H9 (cell line): ENCODE measurements at regions not wholly inside any gene's neighbourhood (a gene's known extent, or its start where the extent isn't known, plus 50 kb on each side); places are given as distances from the start of the nearest gene placed in this dataset.
"Not testable (repeated sequence)": the region's sequence is repeated elsewhere in the genome, so short reads cannot be mapped to it uniquely, and the experiment has no call there.

Source experiments
- DNase-seq: peaks from one replicate; pipeline ENCODE4 v3.0.0-alpha.2; 2017
- H2AFZ ChIP-seq: one replicate; pipeline ENCODE4 v1.6.1; 2013; ENCODE audit warnings: mild to moderate bottlenecking, low read length, control low read depth, moderate library complexity
- H2AK5ac ChIP-seq: 2 replicates; pipeline ENCODE4 v1.6.1; 2013; ENCODE audit warnings: low read length, control low read depth, mixed read lengths; ENCODE audit not compliant: insufficient read length
- H2BK120ac ChIP-seq: one replicate; pipeline ENCODE4 v1.6.1; 2013; ENCODE audit warnings: low read depth, mild to moderate bottlenecking, low read length, control low read depth, inconsistent platforms; ENCODE audit not compliant: poor library complexity, severe bottlenecking
- H2BK12ac ChIP-seq: 2 replicates; pipeline ENCODE4 v1.6.1; 2013; ENCODE audit warnings: low read length, control low read depth, mixed read lengths, low read depth; ENCODE audit not compliant: insufficient read length
- H2BK15ac ChIP-seq: 2 replicates; pipeline ENCODE4 v1.6.1; 2013; ENCODE audit warnings: low read depth, low read length, control low read depth
- H2BK20ac ChIP-seq: one replicate; pipeline ENCODE4 v1.6.1; 2013; ENCODE audit warnings: low read depth, mild to moderate bottlenecking, low read length, control low read depth, inconsistent platforms; ENCODE audit not compliant: poor library complexity, severe bottlenecking
- H2BK5ac ChIP-seq: 2 replicates; pipeline ENCODE4 v1.6.1; 2013; ENCODE audit warnings: low read length, control low read depth, mixed read lengths; ENCODE audit not compliant: insufficient read length
- H3K14ac ChIP-seq: 2 replicates; pipeline ENCODE4 v1.6.1; 2013; ENCODE audit warnings: low read length, control low read depth; ENCODE audit not compliant: insufficient read depth
- H3K18ac ChIP-seq: 2 replicates; pipeline ENCODE4 v1.6.1; 2013; ENCODE audit warnings: low read depth, mild to moderate bottlenecking, mixed read lengths, low read length, control low read depth; ENCODE audit not compliant: insufficient read length
- H3K23ac ChIP-seq: 2 replicates; pipeline ENCODE4 v1.6.1; 2013; ENCODE audit warnings: low read length, control low read depth, mixed read lengths, low read depth; ENCODE audit not compliant: insufficient read length
- H3K23me2 ChIP-seq: 2 replicates; pipeline ENCODE4 v1.6.1; 2013; ENCODE audit warnings: low read depth, mild to moderate bottlenecking, mixed read lengths, low read length, control low read depth; ENCODE audit not compliant: insufficient read length, poor library complexity, severe bottlenecking
- H3K27ac ChIP-seq: 2 replicates; pipeline ENCODE4 v1.5.1; 2013; ENCODE audit warnings: low read length, control low read depth, mixed read lengths, low read depth; ENCODE audit not compliant: insufficient read length
- H3K27me3 ChIP-seq: 2 replicates; pipeline ENCODE4 v1.6.1; 2013; ENCODE audit warnings: low read length, control low read depth, inconsistent platforms; ENCODE audit not compliant: insufficient read depth
- H3K4ac ChIP-seq: 2 replicates; pipeline ENCODE4 v1.6.1; 2013; ENCODE audit warnings: low read depth, mild to moderate bottlenecking, control low read depth, inconsistent platforms, low read length, moderate library complexity
- H3K4me1 ChIP-seq: 2 replicates; pipeline ENCODE4 v1.6.1; 2013; ENCODE audit warnings: low read length, control low read depth, inconsistent platforms; ENCODE audit not compliant: insufficient read depth
- H3K4me2 ChIP-seq: 2 replicates; pipeline ENCODE4 v1.6.1; 2013; ENCODE audit warnings: low read length, control low read depth, mixed read lengths; ENCODE audit not compliant: insufficient read length, insufficient read depth
- H3K56ac ChIP-seq: 2 replicates; pipeline ENCODE4 v1.6.1; 2013; ENCODE audit warnings: low read depth, mild to moderate bottlenecking, mixed read lengths, low read length, control low read depth; ENCODE audit not compliant: insufficient read length
- H3K79me1 ChIP-seq: 2 replicates; pipeline ENCODE4 v1.6.1; 2013; ENCODE audit warnings: low read depth, mild to moderate bottlenecking, moderate library complexity, low read length, control low read depth, inconsistent platforms; ENCODE audit not compliant: insufficient read depth, poor library complexity, severe bottlenecking
- H3K79me2 ChIP-seq: 2 replicates; pipeline ENCODE4 v1.6.1; 2013; ENCODE audit warnings: low read length, control low read depth, inconsistent platforms; ENCODE audit not compliant: insufficient read depth
- H3K9ac ChIP-seq: 2 replicates; pipeline ENCODE4 v1.6.1; 2013; ENCODE audit warnings: low read length, control low read depth, mixed read lengths; ENCODE audit not compliant: insufficient read length; ENCODE audit errors: extremely low read depth
- H3K9me3 ChIP-seq: one replicate; pipeline ENCODE4 v1.6.1; 2013; ENCODE audit warnings: low read depth, low read length, inconsistent platforms; ENCODE audit not compliant: control insufficient read depth
- H3T11ph ChIP-seq: one replicate; pipeline ENCODE4 v1.6.1; 2013; ENCODE audit warnings: mild to moderate bottlenecking, low read length, control low read depth, inconsistent platforms
- H4K20me1 ChIP-seq: one replicate; pipeline ENCODE4 v1.6.1; 2013; ENCODE audit not compliant: control insufficient read depth, insufficient read length, insufficient read depth
- H4K5ac ChIP-seq: 2 replicates; pipeline ENCODE4 v1.6.1; 2013; ENCODE audit warnings: low read depth, mild to moderate bottlenecking, mixed read lengths, low read length, control low read depth; ENCODE audit not compliant: insufficient read length
- H4K8ac ChIP-seq: replicated peaks from 2 replicates; pipeline ENCODE4 v1.6.1; 2013; ENCODE audit warnings: low read length, control low read depth, mixed read lengths, low read depth; ENCODE audit not compliant: insufficient read length
- H4K91ac ChIP-seq: 2 replicates; pipeline ENCODE4 v1.6.1; 2013; ENCODE audit warnings: low read depth, mild to moderate bottlenecking, moderate library complexity, mixed read lengths, low read length, control low read depth; ENCODE audit not compliant: insufficient read length
- H3K27ac Mint-ChIP-seq, 3 experiments: 2 replicates in 2 of 3; 3 replicates in 1 of 3; pipeline ENCODE4 v1.8.0; 2020 to 2021; ENCODE audit warnings: mixed read lengths in 3 of 3, mild to moderate bottlenecking in 1 of 3, moderate library complexity in 1 of 3
- H3K27me3 Mint-ChIP-seq: 2 replicates; pipeline ENCODE4 v1.8.0; 2021; ENCODE audit warnings: low read depth, mild to moderate bottlenecking, moderate library complexity, mixed read lengths
- H3K36me3 Mint-ChIP-seq, 3 experiments: 2 replicates in 2 of 3; 3 replicates in 1 of 3; pipeline ENCODE4 v1.8.0; 2020 to 2021; ENCODE audit warnings: low read depth in 3 of 3, mixed read lengths in 3 of 3; ENCODE audit not compliant: insufficient read depth in 1 of 3
- H3K4me1 Mint-ChIP-seq, 2 experiments: 2 replicates each; pipeline ENCODE4 v1.8.0; 2020; ENCODE audit warnings: mixed read lengths in 2 of 2
- H3K4me3 Mint-ChIP-seq, 2 experiments: 2 replicates in 1 of 2; 3 replicates in 1 of 2; pipeline ENCODE4 v1.8.0; 2020 to 2021; ENCODE audit warnings: mild to moderate bottlenecking in 2 of 2, mixed read lengths in 2 of 2, moderate library complexity in 1 of 2
- H3K9me3 Mint-ChIP-seq, 2 experiments: 2 replicates in 1 of 2; 3 replicates in 1 of 2; pipeline ENCODE4 v1.8.0; 2020; ENCODE audit warnings: mild to moderate bottlenecking in 2 of 2, mixed read lengths in 2 of 2, moderate library complexity in 1 of 2
- CTCF ChIP-seq: fragments of 200-600 bp; sonication (generic); conservative IDR thresholded peaks from 3 replicates; pipeline ENCODE4 v1.8.0; 2021; ENCODE audit warnings: antibody characterized with exemption, mild to moderate bottlenecking
- WGBS: extraction: QIAGEN DNeasy Blood & Tissue Kit; methylation state at CpG from one replicate; pipeline ENCODE4 v1.1.7; 2013; ENCODE audit warnings: missing lambda C conversion rate, low lambda C conversion rate, mixed read lengths; ENCODE audit not compliant: insufficient read length; ENCODE audit errors: extremely low coverage; 5-methylcytosine and 5-hydroxymethylcytosine counted together

- Histone ChIP-seq H2BK20ac (no peak overlapping the region), H3T11ph (no peak overlapping the region), H3K79me2 (no peaks in the 10 kb centered on the region), H2BK12ac (no peak overlapping the region), H3K79me1 (no peaks in the 10 kb centered on the region), H3K4ac (no peak overlapping the region), H2BK5ac (no peak overlapping the region), H4K5ac (no peak overlapping the region), H4K91ac (no peak overlapping the region), H4K20me1 (no peaks in the 10 kb centered on the region), H3K9me3 (no peaks in the 10 kb centered on the region), H3K56ac (no peak overlapping the region), H2AK5ac (no peak overlapping the region), H3K23me2 (peaks cover 4% of the 10 kb centered on the region), H3K4me1 (no peaks in the 10 kb centered on the region), H2BK15ac (no peak overlapping the region), H4K8ac (no peak overlapping the region), H3K18ac (no peak overlapping the region), H3K27me3 (no peaks in the 10 kb centered on the region; the same call in 1 of the 2 replicates), H3K4me2 (no peak overlapping the region), H3K27ac (no peak overlapping the region), H3K14ac (no peak overlapping the region), H2AFZ (no peak overlapping the region), H3K9ac (no peak overlapping the region), H2BK120ac (no peak overlapping the region), H3K23ac (no peak overlapping the region)
- Mint-ChIP-seq H3K9me3 (no peaks in the 10 kb centered on the region), H3K4me3 (no peak overlapping the region), H3K4me1 (peaks cover 13 to 19% of the 10 kb centered on the region in 2 experiments), H3K27me3 (no peaks in the 10 kb centered on the region; the same call in none of the 2 replicates), H3K36me3 (no peaks in the 10 kb centered on the region), H3K27ac (no peak overlapping the region)
- 100% methylated on average over 1 of the region's 9 CpGs for WGBS
- DNase-seq: no peak
- TF ChIP-seq CTCF: no peak
Measured at GRCh38 chr13:110820322-110820721, 94.5 kb downstream of the ANKRD10 start.

DNA sequence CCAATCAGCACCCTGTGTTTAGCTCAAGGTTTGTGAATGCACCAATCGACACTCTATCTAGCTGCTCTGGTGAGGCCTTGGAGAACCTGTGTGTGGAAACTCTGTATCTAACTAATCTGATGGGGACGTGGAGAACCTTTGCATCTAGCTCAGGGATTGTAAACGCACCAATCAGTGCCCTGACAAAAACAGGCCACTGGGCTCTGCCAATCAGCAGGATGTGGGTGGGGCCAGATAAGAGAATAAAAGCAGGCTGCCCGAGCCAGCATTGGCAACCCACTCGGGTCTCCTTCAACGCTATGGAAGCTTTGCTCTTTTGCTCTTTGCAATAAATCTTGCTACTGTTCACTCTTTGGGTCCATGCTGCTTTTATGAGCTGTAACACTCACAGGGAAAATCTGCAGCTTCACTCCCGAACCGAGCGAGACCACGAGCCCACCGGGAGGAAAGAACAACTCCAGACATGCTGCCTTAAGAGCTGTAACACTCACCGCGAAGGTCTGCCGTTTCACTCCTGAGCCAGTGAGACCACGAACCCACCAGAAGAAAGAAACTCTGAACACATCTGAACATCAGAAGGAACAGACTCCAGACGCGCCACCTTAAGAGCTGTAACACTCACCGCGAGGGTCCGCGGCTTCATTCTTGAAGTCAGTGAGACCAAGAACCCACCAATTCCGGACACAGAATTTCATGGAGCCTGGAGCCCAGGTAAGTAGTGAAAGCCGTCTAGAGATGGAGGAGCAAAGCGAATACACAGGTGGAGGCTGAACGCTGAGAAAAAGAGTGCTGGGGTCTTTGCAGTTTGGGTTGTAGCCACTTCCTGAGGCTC, 92.8 kb downstream of the ANKRD10 start:
- H3K18ac ChIP-seq, H2BK120ac ChIP-seq, H4K91ac ChIP-seq, DNase-seq, H4K5ac ChIP-seq, H3K9me3 Mint-ChIP-seq, H3K27ac ChIP-seq, H3T11ph ChIP-seq, H3K27me3 ChIP-seq, H2AK5ac ChIP-seq, H3K79me1 ChIP-seq, H4K8ac ChIP-seq, H3K9ac ChIP-seq, H3K36me3 Mint-ChIP-seq, H4K20me1 ChIP-seq, H2BK5ac ChIP-seq, H3K14ac ChIP-seq, H3K4me3 Mint-ChIP-seq, H3K79me2 ChIP-seq, H3K9me3 ChIP-seq, H3K4me2 ChIP-seq, H3K23ac ChIP-seq, H3K27me3 Mint-ChIP-seq, H2BK15ac ChIP-seq, H2AFZ ChIP-seq, H3K4me1 ChIP-seq, H2BK20ac ChIP-seq, H3K56ac ChIP-seq, H3K4me1 Mint-ChIP-seq, H3K4ac ChIP-seq, H2BK12ac ChIP-seq, H3K23me2 ChIP-seq: not testable (repeated sequence)
- H3K27ac Mint-ChIP-seq: peak overlapping the region in 1 of 3 experiments; percentile 28; a peak in 2 of 7 replicates
- no CpG with 5 or more reads among the region's 25 CpGs for WGBS
